DOHH2 (cell line): ENCODE measurements at regions not wholly inside any gene's neighbourhood (a gene's known extent, or its start where the extent isn't known, plus 50 kb on each side); places are given as distances from the start of the nearest gene placed in this dataset.

Experiments used
- H3F3A ChIP-seq: fragments of 200-600 bp; sonication (generic), shearing (Covaris generic); 2 replicates; pipeline ENCODE4 v1.6.0; 2016; ENCODE audit warnings: antibody characterized with exemption, mild to moderate bottlenecking; ENCODE audit not compliant: control insufficient read depth, insufficient read depth
- H3K27ac ChIP-seq: fragments of 200-600 bp; sonication (generic); 2 replicates; pipeline ENCODE4 v1.5.1; 2014; ENCODE audit warnings: low read depth, mild to moderate bottlenecking, low read length, moderate library complexity
- H3K27me3 ChIP-seq: fragments of 200-600 bp; sonication (generic); 2 replicates; pipeline ENCODE4 v1.6.1; 2014; ENCODE audit warnings: mild to moderate bottlenecking, low read length, mixed read lengths; ENCODE audit not compliant: control insufficient read depth
- H3K36me3 ChIP-seq: fragments of 200-600 bp; sonication (generic); 2 replicates; pipeline ENCODE4 v1.6.1; 2014; ENCODE audit warnings: mild to moderate bottlenecking, low read length, moderate library complexity, mixed read lengths; ENCODE audit not compliant: control insufficient read depth
- H3K4me1 ChIP-seq: fragments of 200-600 bp; sonication (generic); 2 replicates; pipeline ENCODE4 v1.6.1; 2014; ENCODE audit warnings: mild to moderate bottlenecking, low read length, mixed read lengths; ENCODE audit not compliant: control insufficient read depth
- H3K4me2 ChIP-seq: fragments of 200-600 bp; sonication (generic); 2 replicates; pipeline ENCODE4 v1.6.0; 2014; ENCODE audit warnings: mild to moderate bottlenecking, low read length, moderate library complexity
- H3K4me3 ChIP-seq: fragments of 200-600 bp; sonication (generic); 2 replicates; pipeline ENCODE4 v1.5.1; 2014; ENCODE audit warnings: mild to moderate bottlenecking, low read length, mixed read lengths
- H3K79me2 ChIP-seq: fragments of 200-600 bp; sonication (generic); 2 replicates; pipeline ENCODE4 v1.6.1; 2014; ENCODE audit warnings: mild to moderate bottlenecking, low read length, mixed read lengths; ENCODE audit not compliant: control insufficient read depth
- H3K9me2 ChIP-seq: fragments of 200-600 bp; sonication (generic); replicated peaks from 2 replicates; pipeline ENCODE4 v1.6.1; 2014; ENCODE audit warnings: mild to moderate bottlenecking, low read length, mixed read lengths; ENCODE audit not compliant: control insufficient read depth
- H3K9me3 ChIP-seq: fragments of 200-600 bp; sonication (generic); 2 replicates; pipeline ENCODE4 v1.6.1; 2014; ENCODE audit warnings: antibody characterized with exemption, low read length, mixed read lengths; ENCODE audit not compliant: control insufficient read depth, insufficient read depth
- H4K20me1 ChIP-seq: fragments of 200-600 bp; sonication (generic); 2 replicates; pipeline ENCODE4 v1.6.0; 2014; ENCODE audit warnings: low read depth, mild to moderate bottlenecking, antibody characterized with exemption, low read length, moderate library complexity; ENCODE audit not compliant: control insufficient read depth, insufficient read depth
- EZH2phosphoT487 ChIP-seq: fragments of 200-600 bp; sonication (generic); IDR thresholded peaks from 2 replicates; pipeline ENCODE4 v1.6.1; 2017; ENCODE audit warnings: borderline replicate concordance, mild to moderate bottlenecking, antibody characterized with exemption, low read length, moderate library complexity, mixed read lengths
- TF ChIP-seq, protein P1 (sequence below): fragments of 200-600 bp; sonication (generic); IDR thresholded peaks from one replicate; pipeline ENCODE4 v1.5.1; 2014; ENCODE audit warnings: antibody characterized with exemption, mild to moderate bottlenecking, low read depth, low read length; ENCODE audit not compliant: poor library complexity, severe bottlenecking

DNA sequence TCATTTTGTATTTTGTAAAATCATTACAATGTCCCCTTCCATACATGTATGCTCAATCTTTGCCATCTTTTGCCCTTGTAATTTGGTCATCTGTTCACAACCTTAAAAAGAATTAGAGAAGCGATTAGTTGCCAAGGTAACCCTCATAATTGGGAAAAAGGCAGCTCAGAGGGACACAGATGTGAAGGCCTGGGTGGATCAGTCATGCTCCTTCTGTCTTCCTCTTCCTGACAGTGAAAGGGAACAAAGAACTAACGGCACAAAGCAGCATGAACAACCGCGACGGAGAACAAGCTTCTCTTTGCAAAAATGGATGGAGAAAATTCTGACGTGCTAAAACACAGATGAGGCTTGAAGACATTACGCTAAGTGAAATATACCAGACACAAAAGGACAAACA is 78.7 kb upstream of the COG2 start:
- Histone ChIP-seq H3K36me3 (no peaks in the 10 kb centered on the region), H3K4me3 (no peak overlapping the region), H3K4me2 (no peak overlapping the region)

DNA sequence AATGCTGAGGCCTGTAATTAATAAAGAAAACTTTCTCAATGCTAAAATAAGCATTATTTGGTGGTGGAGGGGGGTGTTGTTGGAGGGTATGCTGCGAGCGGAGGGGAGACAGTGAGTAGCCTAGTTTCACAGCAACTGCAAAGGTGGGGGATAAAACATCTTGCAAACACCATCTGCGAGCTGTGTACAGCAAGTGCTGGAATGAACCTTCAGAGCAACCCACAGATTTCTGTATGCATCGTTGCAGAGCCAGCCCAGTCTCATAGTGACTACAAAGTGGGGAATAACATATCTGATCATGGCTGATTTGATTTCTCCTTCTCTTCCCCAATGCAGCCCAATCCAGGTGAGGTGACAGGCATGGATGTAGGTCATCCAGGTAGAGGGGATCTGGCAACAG is 80.7 kb upstream of the COG2 start:
- H3K79me2 ChIP-seq, result no peaks in the 10 kb centered on the region
- no peaks in the 10 kb centered on the region for H3K4me1 ChIP-seq
- no peak for TF ChIP-seq EZH2phosphoT487
- TF ChIP-seq, protein P1, sequence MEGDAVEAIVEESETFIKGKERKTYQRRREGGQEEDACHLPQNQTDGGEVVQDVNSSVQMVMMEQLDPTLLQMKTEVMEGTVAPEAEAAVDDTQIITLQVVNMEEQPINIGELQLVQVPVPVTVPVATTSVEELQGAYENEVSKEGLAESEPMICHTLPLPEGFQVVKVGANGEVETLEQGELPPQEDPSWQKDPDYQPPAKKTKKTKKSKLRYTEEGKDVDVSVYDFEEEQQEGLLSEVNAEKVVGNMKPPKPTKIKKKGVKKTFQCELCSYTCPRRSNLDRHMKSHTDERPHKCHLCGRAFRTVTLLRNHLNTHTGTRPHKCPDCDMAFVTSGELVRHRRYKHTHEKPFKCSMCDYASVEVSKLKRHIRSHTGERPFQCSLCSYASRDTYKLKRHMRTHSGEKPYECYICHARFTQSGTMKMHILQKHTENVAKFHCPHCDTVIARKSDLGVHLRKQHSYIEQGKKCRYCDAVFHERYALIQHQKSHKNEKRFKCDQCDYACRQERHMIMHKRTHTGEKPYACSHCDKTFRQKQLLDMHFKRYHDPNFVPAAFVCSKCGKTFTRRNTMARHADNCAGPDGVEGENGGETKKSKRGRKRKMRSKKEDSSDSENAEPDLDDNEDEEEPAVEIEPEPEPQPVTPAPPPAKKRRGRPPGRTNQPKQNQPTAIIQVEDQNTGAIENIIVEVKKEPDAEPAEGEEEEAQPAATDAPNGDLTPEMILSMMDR, result no peak
- no peak overlapping the region for H3K27ac ChIP-seq
- H3K4me2 ChIP-seq, result no peak overlapping the region
- H3K27me3 ChIP-seq, result peaks cover 14% of the 10 kb centered on the region
- H3K9me2 ChIP-seq, result no peaks in the 10 kb centered on the region
- no peaks in the 10 kb centered on the region for H3K9me3 ChIP-seq
- H3F3A ChIP-seq, result no peaks in the 10 kb centered on the region
- no peaks in the 10 kb centered on the region for H3K36me3 ChIP-seq
- H3K4me3 ChIP-seq, result no peak overlapping the region
- no peaks in the 10 kb centered on the region for H4K20me1 ChIP-seq

More for the DNA sequence above, 78.7 kb upstream of the COG2 start:
- H3K27me3 ChIP-seq, result peaks cover 20% of the 10 kb centered on the region
- H3K9me3 ChIP-seq, result no peaks in the 10 kb centered on the region
- no peak overlapping the region for H3K27ac ChIP-seq
- TF ChIP-seq EZH2phosphoT487, result no peak
- TF ChIP-seq, protein P1, result no peak
- H4K20me1 ChIP-seq, result no peaks in the 10 kb centered on the region
- H3K9me2 ChIP-seq, result no peaks in the 10 kb centered on the region
- no peaks in the 10 kb centered on the region for H3F3A ChIP-seq
- no peaks in the 10 kb centered on the region for H3K4me1 ChIP-seq
- H3K79me2 ChIP-seq, result no peaks in the 10 kb centered on the region

DNA sequence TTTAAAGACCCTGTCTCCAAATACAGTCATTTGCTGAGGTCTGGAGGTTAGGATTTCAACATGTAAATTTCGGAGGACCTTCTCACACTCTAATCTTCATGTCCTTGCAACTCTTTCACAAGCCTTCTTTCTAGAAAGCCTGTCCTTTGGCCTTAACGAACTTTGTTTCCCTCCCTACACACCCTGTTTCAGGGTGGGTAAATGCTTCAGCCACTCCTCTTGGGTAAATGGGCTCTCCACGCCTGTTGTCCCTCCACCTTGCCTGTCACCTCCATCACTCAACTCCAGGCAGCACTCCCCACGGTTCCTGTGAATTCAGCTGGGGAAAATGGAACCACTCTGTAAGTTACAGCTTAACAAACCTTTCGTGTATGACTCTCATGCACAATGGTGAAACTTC is 84.0 kb upstream of the COG2 start:
- Histone ChIP-seq H3K4me3 (no peak overlapping the region), H3K79me2 (no peaks in the 10 kb centered on the region), H3K27ac (no peak overlapping the region), H3K36me3 (no peaks in the 10 kb centered on the region), H3K4me2 (no peak overlapping the region), H3K4me1 (no peaks in the 10 kb centered on the region), H3F3A (no peaks in the 10 kb centered on the region), H3K27me3 (peaks cover 13% of the 10 kb centered on the region), H3K9me3 (no peaks in the 10 kb centered on the region), H4K20me1 (no peaks in the 10 kb centered on the region), H3K9me2 (no peaks in the 10 kb centered on the region)
- TF ChIP-seq, protein P1, result no peak
- TF ChIP-seq EZH2phosphoT487, result no peak

DNA sequence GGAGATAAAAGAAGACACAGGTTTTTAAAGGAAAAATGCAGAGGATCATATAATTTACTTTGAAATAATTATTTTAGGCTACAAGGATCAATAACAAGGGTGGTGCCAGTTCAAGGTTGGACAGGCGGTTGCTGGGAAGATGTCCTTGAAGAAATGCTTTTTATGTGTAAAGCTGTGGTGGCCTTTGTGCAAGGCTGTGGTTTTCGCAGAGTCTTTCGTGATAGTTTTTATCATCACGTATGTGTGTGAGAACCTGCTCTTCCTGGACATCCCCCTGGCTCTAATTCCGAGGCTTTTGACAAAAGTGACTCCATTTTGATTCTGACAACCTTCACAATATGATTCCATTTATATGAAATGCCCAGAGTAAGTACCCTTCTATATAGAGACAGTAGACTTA is 85.8 kb upstream of the COG2 start:
- Histone ChIP-seq H3K9me2 (no peaks in the 10 kb centered on the region), H3K4me1 (no peaks in the 10 kb centered on the region), H3K36me3 (no peaks in the 10 kb centered on the region), H3K27ac (no peak overlapping the region), H3K79me2 (no peaks in the 10 kb centered on the region), H3K4me3 (no peak overlapping the region), H4K20me1 (no peaks in the 10 kb centered on the region), H3K27me3 (peaks cover 13% of the 10 kb centered on the region), H3F3A (no peaks in the 10 kb centered on the region), H3K4me2 (no peak overlapping the region), H3K9me3 (no peaks in the 10 kb centered on the region)
- TF ChIP-seq EZH2phosphoT487, result no peak
- TF ChIP-seq, protein P1, result no peak
